Occipital lobe (tissue), 1 donor: ENCODE measurements at regions not wholly inside any gene's neighbourhood (a gene's known extent, or its start where the extent isn't known, plus 50 kb on each side); places are given as distances from the start of the nearest gene placed in this dataset.

Source experiments
- DNase-seq: peaks from one replicate; lab custom pipeline; 2025; lab: John Stamatoyannopoulos, UW

DNA sequence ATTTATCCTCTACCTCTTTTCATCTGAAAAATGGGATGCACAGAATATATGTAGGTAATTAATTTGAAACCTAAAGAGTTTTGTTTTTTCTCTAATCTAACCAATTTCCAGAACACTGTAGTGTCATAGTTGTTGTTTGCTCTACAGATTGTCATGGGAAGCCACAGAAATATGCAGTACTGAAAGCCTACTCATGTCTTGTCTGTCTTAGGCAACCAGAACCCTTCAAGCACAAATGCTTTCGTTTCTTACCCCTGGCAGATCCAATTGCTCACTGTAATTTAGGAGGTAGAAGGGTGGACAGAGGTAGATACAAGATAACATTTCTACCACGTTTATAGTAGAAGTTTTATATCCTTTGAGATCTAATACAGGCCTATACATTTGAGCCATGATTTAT lies 330.2 kb upstream of the NOVA1 start:
- DNase-seq: no peak

- DNase-seq: no peak
These were observed 331.5 kb upstream of the NOVA1 start for GRCh38 chr14:26929361-26929760.

- DNase-seq: no peak
These were observed 332.7 kb upstream of the NOVA1 start for GRCh38 chr14:26930576-26930975.

DNA sequence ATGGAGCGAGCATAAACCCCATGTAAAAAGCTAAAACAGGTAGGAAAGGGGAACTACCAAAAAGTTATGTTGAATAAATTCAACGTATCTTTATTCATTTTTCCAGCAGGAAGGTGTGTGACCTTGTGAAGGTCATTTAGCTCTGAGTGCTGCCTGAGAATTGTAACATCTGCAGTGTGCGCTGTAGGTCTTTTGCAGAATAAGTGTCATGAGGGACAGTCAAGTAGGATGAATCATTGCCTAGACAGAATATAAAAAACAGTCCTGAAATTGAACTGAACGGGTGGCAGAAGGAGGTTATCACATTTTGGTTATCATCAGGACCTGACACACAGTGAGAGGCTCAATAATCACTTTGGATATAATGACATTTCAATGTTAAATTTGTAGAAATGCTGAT lies 334.8 kb upstream of the NOVA1 start:
- DNase-seq: no peak

GRCh38 chr14:26933431-26933830 lies 335.6 kb upstream of the NOVA1 start:
- DNase-seq: no peak

- no peak for DNase-seq
These were observed 336.3 kb upstream of the NOVA1 start for GRCh38 chr14:26934151-26934550.

DNA sequence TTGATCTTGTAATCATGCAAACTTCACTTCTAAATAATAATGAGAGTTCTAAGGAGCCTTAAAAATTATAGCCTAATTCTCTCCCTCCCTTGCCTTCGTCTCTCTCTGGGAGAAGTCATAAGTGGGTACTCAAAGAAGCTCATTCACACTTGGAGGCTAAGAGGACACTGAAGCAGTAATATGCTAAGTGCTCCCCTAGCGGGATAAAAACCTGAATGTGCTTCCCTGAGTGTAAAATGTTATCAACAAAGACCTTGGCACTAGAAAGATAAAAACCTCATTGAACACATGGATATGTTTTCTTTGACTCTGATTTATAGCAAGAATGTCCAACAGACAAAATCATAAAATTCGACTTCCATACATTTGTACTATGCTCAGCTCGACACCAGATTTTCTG lies 337.9 kb upstream of the NOVA1 start:
- DNase-seq: no peak

- DNase-seq: no peak
These were observed 340.2 kb upstream of the NOVA1 start for GRCh38 chr14:26938054-26938453.

DNA sequence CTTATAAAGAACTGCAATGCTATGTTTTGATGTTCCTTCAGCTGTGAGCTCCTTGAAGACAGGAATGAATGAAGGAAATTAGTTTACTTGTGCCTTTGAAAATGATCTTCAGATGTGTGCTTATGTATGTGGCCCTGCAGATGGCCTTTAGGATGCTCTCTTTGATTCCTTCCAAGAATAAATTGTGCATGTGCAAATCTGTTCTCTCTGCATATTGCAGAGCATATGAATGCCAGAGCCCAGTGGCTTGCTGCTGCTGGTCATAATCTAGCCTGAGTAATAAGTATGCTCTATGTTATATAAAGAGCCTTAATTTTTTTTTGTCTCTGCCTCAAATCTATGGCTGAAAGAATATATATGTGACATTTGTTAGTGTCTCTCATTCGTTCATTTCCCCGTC lies 341.9 kb upstream of the NOVA1 start:
- no peak for DNase-seq

GRCh38 chr14:26941521-26941920 lies 343.7 kb upstream of the NOVA1 start:
- DNase-seq: no peak

GRCh38 chr14:26947265-26947664 lies 349.4 kb upstream of the NOVA1 start:
- DNase-seq: no peak

- no peak for DNase-seq
These were observed 361.6 kb upstream of the NOVA1 start for GRCh38 chr14:26959437-26959836.

DNA sequence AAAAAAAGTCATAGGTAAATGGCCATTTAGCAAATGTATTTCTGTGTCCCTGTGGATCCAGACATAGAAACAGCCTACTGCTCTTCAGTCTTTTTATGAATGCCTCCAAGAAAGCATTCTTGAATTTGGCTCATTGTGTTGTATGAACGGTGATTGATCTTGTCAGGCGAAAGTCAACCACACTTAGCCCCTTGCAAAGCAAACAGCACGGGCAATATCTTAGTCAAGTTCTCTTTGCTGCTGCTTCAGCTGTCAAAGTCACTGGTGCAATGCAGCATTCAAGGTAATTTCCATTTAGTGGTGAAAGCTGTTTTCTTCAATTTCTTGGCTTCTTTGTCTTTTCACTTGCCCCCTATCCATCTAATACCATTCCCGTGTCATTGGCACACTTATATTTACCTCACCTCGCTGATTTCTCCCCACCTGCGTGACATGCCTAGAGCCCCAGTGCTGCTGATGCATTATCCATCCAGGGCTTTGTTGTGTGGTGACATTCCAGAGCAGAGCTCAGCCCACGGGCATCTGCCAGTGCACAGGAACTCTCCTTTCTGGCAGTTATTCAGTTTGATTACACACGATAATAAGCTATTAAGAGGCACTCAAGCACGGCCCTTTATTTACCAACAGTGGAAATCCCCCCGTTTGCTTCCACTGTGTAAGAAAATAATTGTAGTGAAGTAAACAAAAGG lies 362.3 kb upstream of the NOVA1 start:
- no peak for DNase-seq

DNA sequence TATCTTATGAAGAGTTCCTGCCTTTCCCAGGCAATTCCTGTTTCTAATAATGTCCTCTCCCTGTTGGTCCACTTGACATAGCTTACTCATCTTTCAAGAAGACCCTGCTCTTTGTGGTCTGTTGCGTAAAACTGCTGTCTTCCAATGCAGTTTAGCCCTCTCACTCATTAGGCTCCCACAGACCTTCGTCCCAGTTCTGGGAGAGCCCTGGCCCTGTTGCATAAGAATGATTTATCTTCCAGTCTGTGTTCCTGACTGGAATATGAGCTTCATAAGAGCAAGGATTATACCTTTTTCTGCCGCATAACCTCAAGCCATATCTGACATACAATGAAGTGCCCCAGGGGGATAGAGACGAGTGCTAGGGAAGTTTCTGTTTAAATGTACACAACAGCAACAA lies 365.9 kb upstream of the NOVA1 start:
- no peak for DNase-seq

GRCh38 chr14:26965490-26965889 lies 367.7 kb upstream of the NOVA1 start:
- DNase-seq: no peak

- no peak for DNase-seq
These were observed 369.1 kb upstream of the NOVA1 start for GRCh38 chr14:26966908-26967307.

GRCh38 chr14:26974965-26975364 lies 377.1 kb upstream of the NOVA1 start:
- DNase-seq: no peak

DNA sequence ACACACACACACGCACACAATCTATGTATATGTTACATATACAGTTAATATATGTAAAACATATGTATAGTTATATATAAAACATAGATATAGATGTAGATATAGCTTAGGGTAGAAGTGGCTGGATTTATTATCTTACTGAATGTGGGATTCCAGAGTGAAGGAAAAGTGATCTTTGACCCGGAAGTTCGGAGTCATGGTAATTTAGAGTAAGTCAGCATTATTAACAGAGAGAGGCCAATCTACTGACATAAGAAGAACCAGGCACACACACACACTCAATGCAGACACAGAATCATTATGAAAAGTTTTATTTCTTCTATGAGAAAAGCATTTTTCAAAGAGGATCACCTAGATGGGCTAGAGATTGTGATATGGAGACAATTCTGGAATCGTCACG lies 384.2 kb upstream of the NOVA1 start:
- DNase-seq: no peak

GRCh38 chr14:26984311-26985177 lies 386.7 kb upstream of the NOVA1 start:
- no peak for DNase-seq

- no peak for DNase-seq
These were observed 390.0 kb upstream of the NOVA1 start for GRCh38 chr14:26987744-26988363.

DNA sequence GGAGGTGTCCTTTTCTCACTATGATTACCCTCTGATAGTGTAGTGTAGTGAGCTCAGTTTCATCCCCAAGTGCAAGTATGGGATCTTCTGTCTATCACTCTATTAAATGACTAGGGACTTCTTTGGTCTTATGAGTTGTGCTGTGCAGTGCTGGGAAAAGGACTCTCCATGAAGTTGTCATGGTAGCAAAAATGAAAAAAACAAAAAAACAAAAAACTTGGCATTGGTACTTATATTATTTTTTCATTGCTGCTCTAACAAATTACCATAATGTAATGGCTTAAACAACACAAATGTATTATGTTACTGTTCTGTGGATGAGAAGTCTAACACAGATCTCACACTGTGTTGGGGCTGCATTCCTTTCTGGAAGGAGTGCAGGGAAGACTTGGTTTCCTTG lies 393.1 kb upstream of the NOVA1 start:
- no peak for DNase-seq

DNA sequence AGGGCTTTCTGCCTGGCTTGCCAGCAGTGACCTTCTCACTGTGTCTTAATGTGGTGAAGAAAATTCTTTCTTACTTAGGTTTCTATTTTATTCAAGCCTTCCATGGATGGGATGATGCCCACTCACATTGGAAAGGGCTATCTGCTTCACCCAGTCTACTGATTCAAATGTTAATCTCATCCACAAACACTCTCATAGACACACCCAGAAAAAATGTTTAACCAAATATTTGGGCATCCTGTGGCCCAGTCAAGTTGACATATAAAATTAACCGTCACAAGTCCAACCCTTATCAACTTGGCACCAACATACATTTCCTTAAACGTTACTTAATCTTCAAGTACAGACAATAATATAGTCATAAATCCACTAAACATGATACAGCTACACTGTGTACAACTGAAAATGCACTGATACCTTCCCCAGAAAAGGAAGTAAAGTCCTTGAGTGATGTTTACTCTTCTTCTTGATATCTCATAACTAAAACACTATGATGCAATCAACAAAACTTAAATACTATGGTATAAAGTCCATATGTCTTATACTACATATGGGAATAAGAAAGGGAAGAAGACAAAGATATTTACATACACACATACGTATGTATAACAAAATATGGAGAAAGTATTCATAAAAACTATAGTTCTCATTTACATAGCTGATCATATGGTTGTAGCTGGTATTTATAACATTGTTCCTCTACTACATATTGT lies 394.7 kb upstream of the NOVA1 start:
- DNase-seq: no peak
